ENCODE measurements at regions not wholly inside any gene's neighbourhood (a gene's known extent, or its start where the extent isn't known, plus 50 kb on each side); places are given as distances from the start of the nearest gene placed in this dataset.

DNA sequence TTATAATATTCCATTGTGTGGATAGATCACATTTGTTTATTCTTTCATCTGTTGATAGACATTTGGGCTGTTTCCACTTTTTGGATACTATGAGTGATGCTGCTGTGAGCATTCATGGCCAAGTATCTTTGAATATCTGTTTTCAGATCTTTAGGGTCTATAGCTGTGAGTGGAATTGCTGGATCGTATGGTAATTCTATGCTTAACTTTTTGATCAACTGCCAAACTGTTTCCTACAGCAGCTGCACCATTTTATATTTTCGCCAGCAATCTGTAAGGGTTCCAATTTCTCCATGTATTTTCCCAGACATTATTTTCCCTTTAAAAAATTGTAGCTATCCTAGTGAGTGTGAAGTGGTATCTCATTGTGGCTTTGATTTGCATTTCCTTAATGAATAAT lies 238.1 kb downstream of the AACS start:
- no peak overlapping the region for H3K4me3 ChIP-seq

More for the DNA sequence above, 238.1 kb downstream of the AACS start:
- H3F3A ChIP-seq (replicated peaks; ENCODE audit: low read depth) = no peaks in the 10 kb centered on the region
- TF ChIP-seq EZH2phosphoT487 (IDR thresholded peaks at IDR 0.05; ENCODE audit: unreplicated experiment) = no peak
- TF ChIP-seq, protein P1, sequence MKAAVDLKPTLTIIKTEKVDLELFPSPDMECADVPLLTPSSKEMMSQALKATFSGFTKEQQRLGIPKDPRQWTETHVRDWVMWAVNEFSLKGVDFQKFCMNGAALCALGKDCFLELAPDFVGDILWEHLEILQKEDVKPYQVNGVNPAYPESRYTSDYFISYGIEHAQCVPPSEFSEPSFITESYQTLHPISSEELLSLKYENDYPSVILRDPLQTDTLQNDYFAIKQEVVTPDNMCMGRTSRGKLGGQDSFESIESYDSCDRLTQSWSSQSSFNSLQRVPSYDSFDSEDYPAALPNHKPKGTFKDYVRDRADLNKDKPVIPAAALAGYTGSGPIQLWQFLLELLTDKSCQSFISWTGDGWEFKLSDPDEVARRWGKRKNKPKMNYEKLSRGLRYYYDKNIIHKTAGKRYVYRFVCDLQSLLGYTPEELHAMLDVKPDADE (IDR thresholded peaks at IDR 0.05) = no peak
- TF ChIP-seq EZH2 (IDR thresholded peaks at IDR 0.05; ENCODE audit: low read depth, unreplicated experiment) = no peak
- TF ChIP-seq, protein P2, sequence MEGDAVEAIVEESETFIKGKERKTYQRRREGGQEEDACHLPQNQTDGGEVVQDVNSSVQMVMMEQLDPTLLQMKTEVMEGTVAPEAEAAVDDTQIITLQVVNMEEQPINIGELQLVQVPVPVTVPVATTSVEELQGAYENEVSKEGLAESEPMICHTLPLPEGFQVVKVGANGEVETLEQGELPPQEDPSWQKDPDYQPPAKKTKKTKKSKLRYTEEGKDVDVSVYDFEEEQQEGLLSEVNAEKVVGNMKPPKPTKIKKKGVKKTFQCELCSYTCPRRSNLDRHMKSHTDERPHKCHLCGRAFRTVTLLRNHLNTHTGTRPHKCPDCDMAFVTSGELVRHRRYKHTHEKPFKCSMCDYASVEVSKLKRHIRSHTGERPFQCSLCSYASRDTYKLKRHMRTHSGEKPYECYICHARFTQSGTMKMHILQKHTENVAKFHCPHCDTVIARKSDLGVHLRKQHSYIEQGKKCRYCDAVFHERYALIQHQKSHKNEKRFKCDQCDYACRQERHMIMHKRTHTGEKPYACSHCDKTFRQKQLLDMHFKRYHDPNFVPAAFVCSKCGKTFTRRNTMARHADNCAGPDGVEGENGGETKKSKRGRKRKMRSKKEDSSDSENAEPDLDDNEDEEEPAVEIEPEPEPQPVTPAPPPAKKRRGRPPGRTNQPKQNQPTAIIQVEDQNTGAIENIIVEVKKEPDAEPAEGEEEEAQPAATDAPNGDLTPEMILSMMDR (conservative IDR thresholded peaks at IDR 0.05; ENCODE audit: low read depth in 2 of 2) = no peak
- no peak for TF ChIP-seq ZNF331 (CRISPR knock-in tag; IDR thresholded peaks at IDR 0.05; ENCODE audit: low read depth)
- no peak for TF ChIP-seq CREB1 (CRISPR knock-in tag; IDR thresholded peaks at IDR 0.05; ENCODE audit: low read depth)
- TF ChIP-seq JUNB (IDR thresholded peaks at IDR 0.05; ENCODE audit: unreplicated experiment) = no peak
- no peak for TF ChIP-seq ZNF114 (CRISPR knock-in tag; IDR thresholded peaks at IDR 0.05)
- no peak for TF ChIP-seq NANOG (IDR thresholded peaks at IDR 0.05; ENCODE audit: borderline replicate concordance)
- TF ChIP-seq, protein P3, sequence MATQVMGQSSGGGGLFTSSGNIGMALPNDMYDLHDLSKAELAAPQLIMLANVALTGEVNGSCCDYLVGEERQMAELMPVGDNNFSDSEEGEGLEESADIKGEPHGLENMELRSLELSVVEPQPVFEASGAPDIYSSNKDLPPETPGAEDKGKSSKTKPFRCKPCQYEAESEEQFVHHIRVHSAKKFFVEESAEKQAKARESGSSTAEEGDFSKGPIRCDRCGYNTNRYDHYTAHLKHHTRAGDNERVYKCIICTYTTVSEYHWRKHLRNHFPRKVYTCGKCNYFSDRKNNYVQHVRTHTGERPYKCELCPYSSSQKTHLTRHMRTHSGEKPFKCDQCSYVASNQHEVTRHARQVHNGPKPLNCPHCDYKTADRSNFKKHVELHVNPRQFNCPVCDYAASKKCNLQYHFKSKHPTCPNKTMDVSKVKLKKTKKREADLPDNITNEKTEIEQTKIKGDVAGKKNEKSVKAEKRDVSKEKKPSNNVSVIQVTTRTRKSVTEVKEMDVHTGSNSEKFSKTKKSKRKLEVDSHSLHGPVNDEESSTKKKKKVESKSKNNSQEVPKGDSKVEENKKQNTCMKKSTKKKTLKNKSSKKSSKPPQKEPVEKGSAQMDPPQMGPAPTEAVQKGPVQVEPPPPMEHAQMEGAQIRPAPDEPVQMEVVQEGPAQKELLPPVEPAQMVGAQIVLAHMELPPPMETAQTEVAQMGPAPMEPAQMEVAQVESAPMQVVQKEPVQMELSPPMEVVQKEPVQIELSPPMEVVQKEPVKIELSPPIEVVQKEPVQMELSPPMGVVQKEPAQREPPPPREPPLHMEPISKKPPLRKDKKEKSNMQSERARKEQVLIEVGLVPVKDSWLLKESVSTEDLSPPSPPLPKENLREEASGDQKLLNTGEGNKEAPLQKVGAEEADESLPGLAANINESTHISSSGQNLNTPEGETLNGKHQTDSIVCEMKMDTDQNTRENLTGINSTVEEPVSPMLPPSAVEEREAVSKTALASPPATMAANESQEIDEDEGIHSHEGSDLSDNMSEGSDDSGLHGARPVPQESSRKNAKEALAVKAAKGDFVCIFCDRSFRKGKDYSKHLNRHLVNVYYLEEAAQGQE (IDR thresholded peaks at IDR 0.05; ENCODE audit: unreplicated experiment) = no peak
- TF ChIP-seq STAT1 (IDR thresholded peaks at IDR 0.05; ENCODE audit: unreplicated experiment) = no peak
- no peak for TF ChIP-seq POLR2AphosphoS5 (IDR thresholded peaks at IDR 0.05; ENCODE audit: low read depth)
- no peak for ATAC-seq
- H3K4me1 ChIP-seq (ENCODE audit: insufficient read depth) = no peaks in the 10 kb centered on the region
- no peak overlapping the region for H2AFZ ChIP-seq
- no peak for DNase-seq (ENCODE audit: low spot score)
- Mint-ChIP-seq H3K36me3 (ENCODE audit: low read depth) (peaks cover 35% of the 10 kb centered on the region), H3K9me3 (peaks cover 7% of the 10 kb centered on the region; the same call in 2 of the 3 replicates), H3K27ac (no peak overlapping the region), H3K4me3 (no peak overlapping the region), H3K27me3 (ENCODE audit: insufficient read depth, low read depth, poor library complexity) (peaks cover 13% of the 10 kb centered on the region), H3K4me1 (peaks cover 3% of the 10 kb centered on the region; the same call in 2 of the 3 replicates)
- H3K4me2 ChIP-seq = no peak overlapping the region
- no peaks in the 10 kb centered on the region for H3K27me3 ChIP-seq (ENCODE audit: insufficient read depth)
- H3K27ac ChIP-seq (ENCODE audit: low read depth) = no peak overlapping the region
- peaks cover 19% of the 10 kb centered on the region for H3K79me2 ChIP-seq (replicated peaks; ENCODE audit: insufficient read depth)
- H4K20me1 ChIP-seq (replicated peaks; ENCODE audit: insufficient read depth) = peaks cover 3% of the 10 kb centered on the region; the same call in 1 of the 2 replicates
- 0 out of 2 replicates have a peak, but pooled peaks cover 3% of the 10 kb centered on the region for H3K36me3 ChIP-seq (ENCODE audit: insufficient read depth)
- H3K9me2 ChIP-seq (ENCODE audit: insufficient read depth) = no peaks in the 10 kb centered on the region
